HL-60 (cell line): ENCODE measurements at regions not wholly inside any gene's neighbourhood (a gene's known extent, or its start where the extent isn't known, plus 50 kb on each side); places are given as distances from the start of the nearest gene placed in this dataset.

Experiments
- GABPA ChIP-seq: IDR thresholded peaks from 2 replicates; pipeline ENCODE4 v1.6.1; 2012; ENCODE audit warnings: low read depth
- POLR2AphosphoS5 ChIP-seq: IDR thresholded peaks from 2 replicates; pipeline ENCODE4 v1.6.1; 2012; ENCODE audit warnings: low read depth
- SPI1 ChIP-seq: IDR thresholded peaks from 2 replicates; pipeline ENCODE4 v1.6.1; 2012; ENCODE audit warnings: low read depth, mild to moderate bottlenecking, borderline replicate concordance
- TF ChIP-seq, protein P1 (sequence below): IDR thresholded peaks from one replicate; pipeline ENCODE4 v1.5.1; 2011; ENCODE audit warnings: low read length, control low read depth, inconsistent platforms; ENCODE audit not compliant: insufficient read depth
- TF ChIP-seq, protein P2 (sequence below): IDR thresholded peaks from 2 replicates; pipeline ENCODE4 v1.6.1; 2012; ENCODE audit warnings: low read depth; ENCODE audit not compliant: insufficient replicate concordance

DNA sequence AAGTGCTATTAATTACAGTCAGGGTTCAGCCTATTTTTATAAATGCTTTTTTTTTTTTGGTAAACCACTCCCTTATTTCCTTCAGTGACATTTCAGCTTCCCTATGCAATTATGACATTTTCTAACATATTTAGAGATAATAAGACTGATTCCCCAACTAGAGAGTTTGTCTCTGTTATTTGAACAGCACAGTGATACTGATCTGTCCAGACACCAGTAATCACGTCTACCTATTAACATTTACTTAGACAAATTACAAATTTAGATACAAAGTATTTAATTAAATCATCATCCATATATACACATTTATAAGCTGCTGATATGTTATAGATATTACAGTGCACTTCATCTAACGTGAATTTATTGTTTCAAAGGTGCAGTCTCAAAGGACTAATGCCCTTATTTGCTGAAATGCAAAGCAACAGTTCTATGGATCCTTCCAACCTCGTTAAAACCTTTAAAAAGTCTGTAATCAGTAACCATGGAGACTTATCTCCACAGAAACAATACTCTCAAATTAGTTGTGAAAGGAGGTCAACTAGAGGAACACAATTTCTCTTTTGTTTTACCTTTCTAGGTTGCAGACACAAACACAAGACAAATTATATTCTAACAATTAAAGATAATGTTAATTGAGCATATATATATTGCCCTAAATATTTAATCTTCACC lies 1531.1 kb downstream of the SI start:
- TF ChIP-seq SPI1 (no peak), POLR2AphosphoS5 (no peak), GABPA (no peak)
- TF ChIP-seq, protein P1, sequence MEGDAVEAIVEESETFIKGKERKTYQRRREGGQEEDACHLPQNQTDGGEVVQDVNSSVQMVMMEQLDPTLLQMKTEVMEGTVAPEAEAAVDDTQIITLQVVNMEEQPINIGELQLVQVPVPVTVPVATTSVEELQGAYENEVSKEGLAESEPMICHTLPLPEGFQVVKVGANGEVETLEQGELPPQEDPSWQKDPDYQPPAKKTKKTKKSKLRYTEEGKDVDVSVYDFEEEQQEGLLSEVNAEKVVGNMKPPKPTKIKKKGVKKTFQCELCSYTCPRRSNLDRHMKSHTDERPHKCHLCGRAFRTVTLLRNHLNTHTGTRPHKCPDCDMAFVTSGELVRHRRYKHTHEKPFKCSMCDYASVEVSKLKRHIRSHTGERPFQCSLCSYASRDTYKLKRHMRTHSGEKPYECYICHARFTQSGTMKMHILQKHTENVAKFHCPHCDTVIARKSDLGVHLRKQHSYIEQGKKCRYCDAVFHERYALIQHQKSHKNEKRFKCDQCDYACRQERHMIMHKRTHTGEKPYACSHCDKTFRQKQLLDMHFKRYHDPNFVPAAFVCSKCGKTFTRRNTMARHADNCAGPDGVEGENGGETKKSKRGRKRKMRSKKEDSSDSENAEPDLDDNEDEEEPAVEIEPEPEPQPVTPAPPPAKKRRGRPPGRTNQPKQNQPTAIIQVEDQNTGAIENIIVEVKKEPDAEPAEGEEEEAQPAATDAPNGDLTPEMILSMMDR, result no peak
- TF ChIP-seq, protein P2, sequence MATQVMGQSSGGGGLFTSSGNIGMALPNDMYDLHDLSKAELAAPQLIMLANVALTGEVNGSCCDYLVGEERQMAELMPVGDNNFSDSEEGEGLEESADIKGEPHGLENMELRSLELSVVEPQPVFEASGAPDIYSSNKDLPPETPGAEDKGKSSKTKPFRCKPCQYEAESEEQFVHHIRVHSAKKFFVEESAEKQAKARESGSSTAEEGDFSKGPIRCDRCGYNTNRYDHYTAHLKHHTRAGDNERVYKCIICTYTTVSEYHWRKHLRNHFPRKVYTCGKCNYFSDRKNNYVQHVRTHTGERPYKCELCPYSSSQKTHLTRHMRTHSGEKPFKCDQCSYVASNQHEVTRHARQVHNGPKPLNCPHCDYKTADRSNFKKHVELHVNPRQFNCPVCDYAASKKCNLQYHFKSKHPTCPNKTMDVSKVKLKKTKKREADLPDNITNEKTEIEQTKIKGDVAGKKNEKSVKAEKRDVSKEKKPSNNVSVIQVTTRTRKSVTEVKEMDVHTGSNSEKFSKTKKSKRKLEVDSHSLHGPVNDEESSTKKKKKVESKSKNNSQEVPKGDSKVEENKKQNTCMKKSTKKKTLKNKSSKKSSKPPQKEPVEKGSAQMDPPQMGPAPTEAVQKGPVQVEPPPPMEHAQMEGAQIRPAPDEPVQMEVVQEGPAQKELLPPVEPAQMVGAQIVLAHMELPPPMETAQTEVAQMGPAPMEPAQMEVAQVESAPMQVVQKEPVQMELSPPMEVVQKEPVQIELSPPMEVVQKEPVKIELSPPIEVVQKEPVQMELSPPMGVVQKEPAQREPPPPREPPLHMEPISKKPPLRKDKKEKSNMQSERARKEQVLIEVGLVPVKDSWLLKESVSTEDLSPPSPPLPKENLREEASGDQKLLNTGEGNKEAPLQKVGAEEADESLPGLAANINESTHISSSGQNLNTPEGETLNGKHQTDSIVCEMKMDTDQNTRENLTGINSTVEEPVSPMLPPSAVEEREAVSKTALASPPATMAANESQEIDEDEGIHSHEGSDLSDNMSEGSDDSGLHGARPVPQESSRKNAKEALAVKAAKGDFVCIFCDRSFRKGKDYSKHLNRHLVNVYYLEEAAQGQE, result no peak
